H1 (cell line): ENCODE measurements at regions not wholly inside any gene's neighbourhood (a gene's known extent, or its start where the extent isn't known, plus 50 kb on each side); places are given as distances from the start of the nearest gene placed in this dataset.

Experiments
- CTCF ChIA-PET: fragments of 300-600 bp; sonication (Branson Sonifier 250); formaldehyde crosslinking; loops from one replicate; lab custom pipeline; 2021; ENCODE audit not compliant: partially characterized antibody; lab: Charles Lee
- POLR2A ChIA-PET: fragments of 300-600 bp; sonication (Branson Sonifier 250); formaldehyde crosslinking; loops from one replicate; lab custom pipeline; 2021; ENCODE audit warnings: inconsistent platforms; ENCODE audit not compliant: partially characterized antibody; lab: Charles Lee
- DNase-seq, 2 experiments: peaks; one replicate each; pipeline versions ENCODE4 v3.0.0 to v3.0.0-alpha.2; 2010 to 2022; ENCODE audit warnings: low spot score in 2 of 2, low read depth in 1 of 2, mixed read lengths in 1 of 2
- FAIRE-seq: peaks from 2 replicates; lab custom pipeline; 2011; peaks lifted over from hg19 to GRCh38; lab: Jason Lieb, UNC
- H2AFZ ChIP-seq: 2 replicates; pipeline ENCODE4 v1.8.1; 2012; ENCODE audit warnings: low read length, inconsistent platforms
- H2AK5ac ChIP-seq: 2 replicates; pipeline ENCODE4 v1.6.1; 2013; ENCODE audit warnings: low read depth, low read length
- H2BK120ac ChIP-seq: replicated peaks from 2 replicates; pipeline ENCODE3; 2013; ENCODE audit warnings: low read depth, low read length, inconsistent platforms
- H2BK12ac ChIP-seq: 2 replicates; pipeline ENCODE4 v1.6.1; 2013; ENCODE audit warnings: low read depth, low read length
- H2BK15ac ChIP-seq: 2 replicates; pipeline ENCODE4 v1.6.1; 2013; ENCODE audit warnings: low read length
- H2BK20ac ChIP-seq: 2 replicates; pipeline ENCODE4 v1.6.1; 2013; ENCODE audit warnings: low read length
- H2BK5ac ChIP-seq: 2 replicates; pipeline ENCODE4 v1.6.1; 2013; ENCODE audit warnings: low read depth, low read length
- H3K14ac ChIP-seq: 2 replicates; pipeline ENCODE4 v1.6.1; 2013; ENCODE audit warnings: inconsistent platforms; ENCODE audit not compliant: insufficient read length
- H3K18ac ChIP-seq: 2 replicates; pipeline ENCODE4 v1.6.1; 2013; ENCODE audit warnings: low read length; ENCODE audit errors: extremely low read depth
- H3K23ac ChIP-seq: 2 replicates; pipeline ENCODE4 v1.6.1; 2013; ENCODE audit warnings: inconsistent platforms; ENCODE audit not compliant: insufficient read length
- H3K23me2 ChIP-seq: 2 replicates; pipeline ENCODE4 v1.6.1; 2013; ENCODE audit warnings: low read depth, low read length
- H3K27ac ChIP-seq: 2 replicates; pipeline ENCODE4 v1.6.1; 2011; ENCODE audit warnings: low read depth, low read length, inconsistent platforms
- H3K27me3 ChIP-seq, 4 experiments: replicated peaks in 1 of 4; 1 replicate in 1 of 4; 2 replicates in 3 of 4; pipeline versions ENCODE4 v1.6.1 to v1.8.1; 2011 to 2013; ENCODE audit warnings: low read length in 3 of 4, mild to moderate bottlenecking in 3 of 4, inconsistent platforms in 2 of 4, mixed read lengths in 2 of 4, moderate library complexity in 1 of 4; ENCODE audit not compliant: control insufficient read depth in 3 of 4, insufficient read depth in 3 of 4; ENCODE audit errors: extremely low read depth in 1 of 4
- H3K36me3 ChIP-seq, 4 experiments: 2 replicates each; pipeline versions ENCODE4 v1.6.1 to v1.8.1; 2011 to 2013; ENCODE audit warnings: mild to moderate bottlenecking in 4 of 4, low read length in 3 of 4, moderate library complexity in 2 of 4, control low read depth in 1 of 4, inconsistent platforms in 1 of 4; ENCODE audit not compliant: insufficient read depth in 4 of 4, control insufficient read depth in 2 of 4
- H3K4ac ChIP-seq: replicated peaks from 2 replicates; pipeline ENCODE3; 2013; ENCODE audit warnings: low read length, low read depth, mixed read lengths, inconsistent platforms; ENCODE audit not compliant: insufficient read length
- H3K4me1 ChIP-seq, 4 experiments: replicated peaks in 1 of 4; 1 replicate in 1 of 4; 2 replicates in 3 of 4; pipeline versions ENCODE4 v1.6.1 to v1.8.1; 2011 to 2013; ENCODE audit warnings: low read length in 3 of 4, inconsistent platforms in 2 of 4, mixed read lengths in 1 of 4; ENCODE audit not compliant: insufficient read depth in 4 of 4, control insufficient read depth in 3 of 4
- H3K4me2 ChIP-seq, 2 experiments: 2 replicates each; pipeline versions ENCODE4 v1.6.1 to v1.8.1; 2011 to 2013; ENCODE audit warnings: low read depth in 2 of 2, low read length in 2 of 2, control low read depth in 1 of 2, inconsistent platforms in 1 of 2, mild to moderate bottlenecking in 1 of 2; ENCODE audit not compliant: insufficient read depth in 1 of 2
- H3K4me3 ChIP-seq, 4 experiments: fragments of 200-600, 300-600 bp in 1 of 4; sonication (generic), shearing (Covaris generic), sonication (Bioruptor Twin) in 1 of 4; 2 replicates each; pipeline versions ENCODE4 v1.5.1 to v1.8.1; 2011 to 2016; ENCODE audit warnings: low read length in 4 of 4, low read depth in 3 of 4, control low read depth in 2 of 4, inconsistent platforms in 2 of 4, mild to moderate bottlenecking in 2 of 4, mixed read lengths in 1 of 4, moderate library complexity in 1 of 4; ENCODE audit not compliant: insufficient read depth in 2 of 4; ENCODE audit errors: extremely low read depth in 1 of 4
- H3K56ac ChIP-seq: replicated peaks from 2 replicates; pipeline ENCODE3; 2013; ENCODE audit warnings: low read depth, mild to moderate bottlenecking, mixed read lengths, low read length, inconsistent platforms; ENCODE audit not compliant: insufficient read length
- H3K79me1 ChIP-seq: 2 replicates; pipeline ENCODE4 v1.6.1; 2013; ENCODE audit warnings: low read depth, low read length, control low read depth
- H3K79me2 ChIP-seq, 2 experiments: 2 replicates each; pipeline versions ENCODE4 v1.6.1 to v1.8.1; 2012 to 2013; ENCODE audit warnings: low read length in 2 of 2, mild to moderate bottlenecking in 2 of 2, inconsistent platforms in 1 of 2; ENCODE audit not compliant: insufficient read depth in 2 of 2, control insufficient read depth in 1 of 2
- H3K9ac ChIP-seq, 4 experiments: replicated peaks in 1 of 4; 1 replicate in 1 of 4; 2 replicates in 3 of 4; pipeline versions ENCODE4 v1.6.1 to v1.8.1; 2011 to 2013; ENCODE audit warnings: low read depth in 3 of 4, low read length in 3 of 4, control low read depth in 2 of 4, mild to moderate bottlenecking in 2 of 4, moderate library complexity in 2 of 4, inconsistent platforms in 1 of 4; ENCODE audit errors: extremely low read depth in 1 of 4
- H3K9me3 ChIP-seq, 2 experiments: 2 replicates each; pipeline versions ENCODE4 v1.6.1 to v1.8.1; 2012 to 2013; ENCODE audit warnings: mild to moderate bottlenecking in 2 of 2, moderate library complexity in 2 of 2, control low read depth in 1 of 2, inconsistent platforms in 1 of 2, low read depth in 1 of 2, low read length in 1 of 2, mixed read lengths in 1 of 2; ENCODE audit not compliant: insufficient read depth in 2 of 2
- H4K20me1 ChIP-seq, 2 experiments: replicated peaks in 1 of 2; 2 replicates each; pipeline versions ENCODE3 to v1.8.1; 2011 to 2013; ENCODE audit warnings: inconsistent platforms in 2 of 2, low read length in 2 of 2, mild to moderate bottlenecking in 1 of 2; ENCODE audit not compliant: insufficient read depth in 2 of 2, control insufficient read depth in 1 of 2
- H4K5ac ChIP-seq: 2 replicates; pipeline ENCODE4 v1.6.1; 2013; ENCODE audit warnings: low read length, low read depth, mixed read lengths, inconsistent platforms; ENCODE audit not compliant: insufficient read length
- H4K8ac ChIP-seq: 2 replicates; pipeline ENCODE4 v1.8.0; 2013; ENCODE audit warnings: mild to moderate bottlenecking, moderate library complexity, low read length, inconsistent platforms; ENCODE audit not compliant: insufficient read depth; ENCODE audit errors: extremely low read depth
- H4K91ac ChIP-seq: replicated peaks from 2 replicates; pipeline ENCODE3; 2013; ENCODE audit warnings: low read length, mixed read lengths, inconsistent platforms; ENCODE audit not compliant: insufficient read length
- CBX8 ChIP-seq: fragments of 300-800, 300-1000 bp; sonication (generic); IDR thresholded peaks from 2 replicates; pipeline ENCODE4 v1.7.1; 2016; ENCODE audit warnings: low read depth, low read length, borderline replicate concordance
- GABPA ChIP-seq: IDR thresholded peaks from 2 replicates; pipeline ENCODE4 v1.6.1; 2011; ENCODE audit warnings: mild to moderate bottlenecking, low read length, moderate library complexity, borderline replicate concordance; ENCODE audit not compliant: insufficient read depth
- KDM1A ChIP-seq: fragments of 200-600, 300-600 bp; sonication (generic); IDR thresholded peaks from 2 replicates; pipeline ENCODE4 v1.7.1; 2016; ENCODE audit warnings: mild to moderate bottlenecking, low read length, borderline replicate concordance
- POU5F1 ChIP-seq: IDR thresholded peaks from 2 replicates; pipeline ENCODE4 v1.6.1; 2011; ENCODE audit warnings: low read depth, mild to moderate bottlenecking, low read length, moderate library complexity
- RBBP5 ChIP-seq: IDR thresholded peaks from 2 replicates; pipeline ENCODE4 v1.7.1; 2012; ENCODE audit warnings: low read depth, mild to moderate bottlenecking, inconsistent platforms, low read length, moderate library complexity, borderline replicate concordance
- RNF2 ChIP-seq: fragments of 200-900, 300-1000 bp; sonication (generic); IDR thresholded peaks from 2 replicates; pipeline ENCODE4 v1.7.1; 2016; ENCODE audit warnings: borderline replicate concordance, low read depth, mild to moderate bottlenecking, antibody characterized with exemption, low read length; ENCODE audit not compliant: poor library complexity, severe bottlenecking; ENCODE audit errors: missing control alignments
- SAP30 ChIP-seq: fragments of 300-600 bp; sonication (generic); IDR thresholded peaks from 2 replicates; pipeline ENCODE4 v1.7.1; 2012; ENCODE audit warnings: low read length, moderate library complexity, mild to moderate bottlenecking, inconsistent platforms; ENCODE audit not compliant: insufficient read depth, insufficient replicate concordance
- SIN3A ChIP-seq, 2 experiments: IDR thresholded peaks in 1 of 2; conservative IDR thresholded peaks in 1 of 2; 2 replicates each; pipeline ENCODE4 v1.6.1; 2011 to 2012; ENCODE audit warnings: low read length in 2 of 2, improper control_type of control experiment in 1 of 2, low read depth in 1 of 2, mild to moderate bottlenecking in 1 of 2
- SIX5 ChIP-seq: IDR thresholded peaks from 2 replicates; pipeline ENCODE4 v1.6.1; 2011; ENCODE audit warnings: mild to moderate bottlenecking, low read depth, low read length
- SP1 ChIP-seq: IDR thresholded peaks from 2 replicates; pipeline ENCODE4 v1.6.1; 2011; ENCODE audit warnings: low read depth, low read length
- SRF ChIP-seq: IDR thresholded peaks from 2 replicates; pipeline ENCODE4 v1.6.1; 2011; ENCODE audit warnings: mild to moderate bottlenecking, low read depth, low read length, moderate library complexity
- TEAD4 ChIP-seq: IDR thresholded peaks from 2 replicates; pipeline ENCODE4 v1.6.1; 2012; ENCODE audit warnings: low read depth, low read length, inconsistent platforms, mixed read lengths
- YY1 ChIP-seq: IDR thresholded peaks from 2 replicates; pipeline ENCODE4 v1.6.1; 2011; ENCODE audit warnings: low read depth, mild to moderate bottlenecking, low read length
- WGBS, 2 experiments: shearing (Covaris generic) in 1 of 2; methylation state at CpG; one replicate each; pipeline versions ENCODE4 v1.1.6 to v1.1.7; 2013 to 2015; ENCODE audit warnings: low lambda C conversion rate in 2 of 2, mixed read lengths in 2 of 2, inconsistent platforms in 1 of 2, low coverage in 1 of 2, missing lambda C conversion rate in 1 of 2; ENCODE audit not compliant: insufficient replicate concordance in 2 of 2, insufficient coverage in 1 of 2, insufficient read length in 1 of 2; ENCODE audit errors: extremely low coverage in 1 of 2, missing lambda C conversion rate in 1 of 2; 5-methylcytosine and 5-hydroxymethylcytosine counted together

DNA sequence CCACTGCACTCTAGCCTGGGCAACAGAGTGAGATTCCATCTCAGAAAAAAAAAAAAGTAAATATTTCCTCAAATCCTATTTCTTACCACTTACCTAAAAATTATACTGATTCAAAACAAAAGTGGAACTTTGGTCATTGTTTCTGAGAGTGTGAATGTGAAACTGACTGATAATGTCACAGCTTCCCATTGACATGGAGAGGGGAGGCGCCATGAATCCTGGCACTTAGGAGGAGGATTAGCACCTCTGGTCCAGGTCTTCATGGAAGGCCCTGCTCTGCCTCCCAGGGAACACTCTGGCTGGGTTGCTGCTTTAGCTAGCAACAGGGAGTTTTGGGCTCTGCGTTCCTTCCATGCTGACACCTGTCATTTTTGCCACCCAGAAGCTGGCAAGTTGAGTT is 154.3 kb upstream of the SALL1 start:
- Histone ChIP-seq H3K4ac (no peak overlapping the region), H3K56ac (no peak overlapping the region), H3K18ac (no peak overlapping the region), H3K23me2 (no peaks in the 10 kb centered on the region), H3K79me1 (no peaks in the 10 kb centered on the region), H4K20me1 (no peaks in the 10 kb centered on the region), H2BK20ac (no peak overlapping the region), H3K9me3 (no peaks in the 10 kb centered on the region), H2AK5ac (no peak overlapping the region), H3K14ac (no peak overlapping the region), H4K5ac (no peak overlapping the region), H2BK15ac (peak overlapping the region; percentile 48; the same call in 1 of the 2 replicates), H3K27me3 (no peaks in the 10 kb centered on the region; a peak in 1 of 7 replicates), H2BK5ac (no peak overlapping the region), H3K4me2 (no peak overlapping the region), H4K91ac (no peak overlapping the region), H4K8ac (no peak overlapping the region), H3K23ac (no peak overlapping the region), H3K79me2 (no peaks in the 10 kb centered on the region), H2BK120ac (no peak overlapping the region), H3K9ac (no peak overlapping the region), H2AFZ (no peak overlapping the region), H3K36me3 (no peaks in the 10 kb centered on the region), H3K4me3 (no peak overlapping the region), H3K27ac (no peak overlapping the region), H2BK12ac (no peak overlapping the region; the same call in 1 of the 2 replicates), H3K4me1 (peaks cover 0 to 6% (median 5%) of the 10 kb centered on the region in 4 experiments; a peak in 3 of 7 replicates)
- TF ChIP-seq SIX5 (no peak), CBX8 (no peak), RNF2 (no peak), TEAD4 (no peak), SRF (no peak), POU5F1 (no peak), SIN3A (conservative IDR thresholded peaks at IDR 0.05 in 1 of 2, IDR thresholded peaks at IDR 0.05 in 1 of 2; ENCODE audit: low read depth in 1 of 2, low read length in 2 of 2) (no peak), SAP30 (no peak), YY1 (no peak), GABPA (no peak), RBBP5 (no peak), SP1 (no peak), KDM1A (no peak)
- ChIA-PET CTCF (no interaction called here), POLR2A (no interaction called here)
- WGBS, 2 experiments: 90% methylated on average over 2 of the region's 2 CpGs; no CpG with 5 or more reads in 1 of the 2 experiments
- FAIRE-seq: no peak
- no peak for DNase-seq
